ENCODE measurements at regions not wholly inside any gene's neighbourhood (a gene's known extent, or its start where the extent isn't known, plus 50 kb on each side); places are given as distances from the start of the nearest gene placed in this dataset.
"Not testable (repeated sequence)": the region's sequence is repeated elsewhere in the genome, so short reads cannot be mapped to it uniquely, and the experiment has no call there.

GRCh38 chr1:232579958-232580941, 49.7 kb downstream of the SIPA1L2 start:
- DNase-seq (no peak), ATAC-seq (peak in 1 of 2 donors; percentile 57)
- intact Hi-C loops (cut with DNase I), result loop anchor here in 1 of 2 donors (10.0 kb wide), 1 partner anchor 45 kb away; no protein-coding TSS in a partner anchor

DNA sequence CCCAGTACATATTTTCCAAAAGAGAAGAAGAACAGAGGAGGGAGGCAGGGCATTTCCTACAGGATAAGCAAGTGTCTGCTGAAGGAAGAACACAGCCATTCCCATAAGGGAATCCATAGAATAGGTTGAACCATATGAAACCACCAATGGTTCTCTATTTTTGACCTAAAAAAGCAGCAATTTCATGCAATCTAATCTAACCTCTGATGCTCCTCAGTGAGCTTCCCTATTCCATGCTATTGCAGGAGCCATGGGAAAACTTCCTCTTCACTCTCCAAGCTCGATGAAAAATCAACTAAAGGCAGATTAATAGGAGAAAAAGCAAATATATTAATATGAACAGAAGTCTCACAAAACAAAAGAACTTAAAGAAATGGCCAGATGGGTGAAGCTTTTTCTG, 50.5 kb downstream of the SIPA1L2 start:
- DNase-seq (no peak), ATAC-seq (no peak)
- intact Hi-C loops (cut with DNase I), result loop anchor here in 1 of 2 donors (10.0 kb wide), 1 partner anchor 45 kb away; no protein-coding TSS in a partner anchor

DNA sequence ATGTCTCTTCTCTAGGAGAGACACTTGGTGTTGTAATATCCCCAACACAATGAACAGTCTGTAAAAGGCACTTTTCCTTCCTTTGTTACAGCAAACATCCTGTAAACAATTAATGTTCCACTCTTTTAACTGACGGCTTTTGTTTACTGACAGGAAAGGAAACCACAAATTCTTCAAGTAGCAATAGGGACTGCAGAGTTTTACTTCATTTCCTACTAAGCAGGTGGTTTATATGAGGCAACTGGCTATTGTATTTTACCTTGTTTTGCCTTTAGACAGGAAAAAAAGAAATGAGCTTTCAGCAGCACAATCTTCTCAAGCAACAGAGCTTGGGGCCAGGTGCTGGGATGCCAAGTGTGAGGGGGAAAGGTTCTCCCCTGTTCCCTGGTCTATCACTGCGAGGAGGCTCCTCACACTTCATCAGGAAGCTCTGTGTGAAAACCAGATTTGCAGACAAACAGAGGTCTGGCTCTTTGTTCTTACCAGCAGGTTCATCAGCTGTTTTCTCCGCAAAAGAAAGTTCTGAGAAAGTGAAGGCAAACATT, 51.2 kb downstream of the SIPA1L2 start:
- DNase-seq (no peak), ATAC-seq (no peak)
- intact Hi-C loops (cut with DNase I), result loop anchor here in 1 of 2 donors (10.0 kb wide), 1 partner anchor 46 kb away; no protein-coding TSS in a partner anchor

GRCh38 chr1:232577772-232578171, 52.2 kb downstream of the SIPA1L2 start:
- DNase-seq, result no peak
- ATAC-seq, result no peak
- intact Hi-C loops (cut with DNase I), result loop anchor here in 1 of 2 donors (10.0 kb wide), 1 partner anchor 47 kb away; no protein-coding TSS in a partner anchor

DNA sequence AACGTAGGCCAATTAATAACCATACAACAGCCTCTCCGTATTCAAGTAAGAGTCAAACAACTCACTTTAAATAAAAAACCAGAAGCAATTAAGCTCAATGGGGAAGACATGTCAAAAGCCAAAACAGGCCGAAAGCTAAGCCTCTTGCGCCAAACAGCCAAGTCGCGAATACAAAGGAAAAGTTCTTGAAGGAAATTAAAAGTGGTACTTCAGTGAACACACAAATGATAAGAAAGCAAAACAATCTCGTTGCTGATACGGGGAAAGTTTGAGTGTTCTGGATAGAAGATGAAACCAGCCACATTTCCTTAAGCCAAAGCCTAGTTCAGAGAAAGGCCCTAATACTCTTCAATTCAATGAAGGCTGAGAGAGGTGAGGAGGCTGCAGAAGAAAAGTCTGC, 53.4 kb downstream of the SIPA1L2 start:
- no peak for DNase-seq
- intact Hi-C loops (cut with DNase I), result loop anchor here in 1 of 2 donors (10.0 kb wide), 1 partner anchor 48 kb away; no protein-coding TSS in a partner anchor
- no peak for ATAC-seq

GRCh38 chr1:232575763-232576040, 54.2 kb downstream of the SIPA1L2 start:
- intact Hi-C loops (cut with DNase I), result loop anchor here in 1 of 2 donors (10.0 kb wide), 1 partner anchor 49 kb away; no protein-coding TSS in a partner anchor
- no peak for ATAC-seq
- DNase-seq, result no peak

DNA sequence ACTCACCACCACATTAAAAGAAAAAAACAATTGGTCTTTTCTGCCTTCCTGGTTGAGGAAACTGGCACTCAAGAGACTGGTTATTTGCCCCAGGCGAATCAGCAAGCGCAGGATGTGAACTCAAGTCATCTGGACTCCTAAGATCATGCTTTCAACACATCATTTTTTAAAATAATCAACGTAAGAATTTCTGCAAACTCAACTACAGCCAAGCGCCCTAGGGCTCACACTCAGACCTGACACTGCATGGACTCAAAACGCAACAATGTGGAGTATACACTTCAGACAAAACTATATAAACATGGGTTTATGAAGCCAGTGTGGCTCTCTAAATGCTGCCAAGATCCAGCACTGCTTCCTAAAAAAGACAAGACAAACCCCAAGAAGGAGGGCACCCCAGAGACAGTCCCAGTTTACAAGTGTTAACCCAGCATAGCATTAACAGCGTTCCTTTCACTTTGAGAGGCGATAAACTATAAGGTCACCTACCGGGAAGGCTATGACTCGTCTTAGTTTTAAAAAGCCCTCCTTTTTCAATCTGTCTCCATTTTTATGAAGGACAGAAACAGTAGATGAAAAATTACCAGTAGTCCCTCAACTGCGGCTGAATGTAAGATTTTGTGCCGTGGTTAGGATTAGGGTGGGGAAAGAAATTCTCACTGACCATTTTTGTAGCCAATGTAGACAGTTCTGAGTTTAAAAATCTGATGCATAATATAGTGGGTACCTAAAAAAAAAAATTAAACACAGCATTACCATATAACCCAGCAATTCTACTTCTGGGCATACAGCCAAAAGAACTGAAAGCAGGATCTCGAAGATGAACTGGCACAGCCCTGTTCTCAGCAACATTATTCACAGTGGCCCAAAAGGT, 54.8 kb downstream of the SIPA1L2 start:
- intact Hi-C loops (cut with DNase I), result loop anchor here in 1 of 2 donors (10.0 kb wide), 1 partner anchor 50 kb away; no protein-coding TSS in a partner anchor
- peak in 1 of 2 donors; percentile 44 for ATAC-seq
- DNase-seq, result no peak

DNA sequence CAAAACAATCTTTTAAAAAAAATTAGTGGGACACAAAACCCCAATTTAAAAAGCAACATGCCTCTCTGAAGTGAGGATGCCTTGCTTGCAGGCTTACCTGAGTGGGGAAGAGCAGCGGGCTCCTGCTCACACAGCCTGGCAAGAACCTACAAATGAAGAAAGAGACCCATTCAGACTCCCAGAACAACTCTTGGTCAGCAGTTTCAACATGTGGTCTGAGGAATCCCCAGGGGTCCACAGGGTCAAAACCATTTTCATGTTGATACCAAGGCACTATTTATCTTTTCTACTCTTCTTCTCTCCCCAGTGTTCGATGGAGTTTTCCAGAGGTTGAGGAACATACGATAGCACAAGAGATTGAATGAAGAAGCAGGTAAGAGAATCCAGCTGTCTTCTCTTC, 55.9 kb downstream of the SIPA1L2 start:
- ATAC-seq, result no peak
- DNase-seq, result no peak
- intact Hi-C loops (cut with DNase I), result loop anchor here in 1 of 2 donors (10.0 kb wide), 1 partner anchor 51 kb away; no protein-coding TSS in a partner anchor

GRCh38 chr1:232571523-232571922, 58.4 kb downstream of the SIPA1L2 start:
- intact Hi-C loops (cut with DNase I), result loop anchor here in 1 of 2 donors (10.0 kb wide), 1 partner anchor 53 kb away; no protein-coding TSS in a partner anchor
- peak in 1 of 2 donors; percentile 10 for ATAC-seq
- no peak for DNase-seq

- peak; percentile 59 to 61 for ATAC-seq
- intact Hi-C loops (cut with DNase I), result loop anchor here in 1 of 2 donors (10.0 kb wide), 1 partner anchor 55 kb away; no protein-coding TSS in a partner anchor
Observed at GRCh38 chr1:232570007-232570406, 59.9 kb downstream of the SIPA1L2 start.

GRCh38 chr1:232569554-232569921, 60.4 kb downstream of the SIPA1L2 start:
- intact Hi-C loops (cut with DNase I); ATAC-seq; DNase-seq: not testable (repeated sequence)

More at GRCh38 chr1:232570007-232570406, 59.9 kb downstream of the SIPA1L2 start:
- no peak for DNase-seq

DNA sequence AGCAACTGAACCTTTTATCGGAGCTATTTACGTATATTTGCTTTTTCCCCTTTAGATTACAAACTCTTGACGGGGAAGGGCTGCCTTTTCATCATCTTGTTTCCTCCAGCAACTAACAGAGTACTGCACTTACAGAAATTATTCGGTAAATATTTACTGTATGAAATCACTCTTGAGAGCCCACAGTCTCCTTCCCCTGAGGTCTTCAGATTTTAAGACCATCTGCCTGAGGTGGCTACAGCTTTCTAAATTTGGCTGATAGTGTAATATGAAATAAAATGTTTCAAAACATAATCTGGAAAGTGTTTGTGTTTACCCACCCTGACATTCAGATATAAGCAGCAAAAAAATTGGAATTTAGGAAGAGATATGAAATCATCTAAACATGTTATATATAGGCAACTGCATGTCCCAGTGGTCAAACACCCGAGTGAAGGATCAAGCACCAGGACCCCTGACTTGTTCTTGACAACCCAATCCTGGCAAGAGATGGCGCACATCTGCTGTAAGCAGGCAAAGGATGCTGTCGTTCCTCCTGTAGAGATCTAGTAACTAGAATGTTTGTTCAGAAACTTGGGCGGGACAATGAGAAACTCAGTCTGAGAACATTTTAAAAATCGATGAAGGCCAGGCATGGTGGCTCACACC, 60.9 kb downstream of the SIPA1L2 start:
- DNase-seq, result no peak
- intact Hi-C loops (cut with DNase I), result no loop called here
- ATAC-seq, result no peak

GRCh38 chr1:232568331-232568852, 61.5 kb downstream of the SIPA1L2 start:
- ATAC-seq (no peak), DNase-seq (no peak)
- intact Hi-C loops (cut with DNase I), result no loop called here

- DNase-seq (no peak), ATAC-seq (no peak)
Observed at GRCh38 chr1:232566093-232566492, 63.8 kb downstream of the SIPA1L2 start.

DNA sequence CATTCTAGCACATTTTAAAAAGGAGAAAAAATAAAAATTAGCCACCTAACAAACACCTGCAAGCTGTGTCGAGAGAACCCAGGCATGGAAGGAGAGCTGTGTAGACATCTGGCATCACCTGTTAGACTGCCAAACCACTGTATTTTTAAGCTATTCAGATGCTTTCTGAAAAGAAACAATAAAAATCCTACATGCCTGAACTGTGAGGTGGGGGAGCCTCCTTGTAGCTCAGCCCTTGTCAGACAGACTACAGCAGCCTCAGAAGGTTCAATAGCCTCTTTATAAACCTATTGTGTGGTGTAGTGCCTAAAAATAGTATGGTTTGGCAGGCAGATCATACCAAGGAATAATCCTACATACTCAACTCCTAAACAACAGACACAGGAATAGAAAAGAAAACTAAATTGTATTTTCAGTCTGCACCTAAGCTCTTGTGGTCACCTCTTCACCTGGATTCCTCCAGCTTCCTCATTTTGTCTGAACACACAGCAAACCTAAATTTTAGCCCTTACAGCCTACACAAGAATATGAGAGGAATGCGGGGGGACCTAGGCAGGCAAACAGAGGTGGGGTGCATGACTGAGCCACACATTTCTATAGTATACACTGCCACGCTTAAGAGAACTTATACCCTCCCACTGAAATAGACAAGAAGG, 67.0 kb downstream of the SIPA1L2 start:
- ATAC-seq, result peak in 1 of 2 donors; percentile 19
- intact Hi-C loops (cut with DNase I), result no loop called here

More at GRCh38 chr1:232566093-232566492, 63.8 kb downstream of the SIPA1L2 start:
- intact Hi-C loops (cut with DNase I), result no loop called here

DNA sequence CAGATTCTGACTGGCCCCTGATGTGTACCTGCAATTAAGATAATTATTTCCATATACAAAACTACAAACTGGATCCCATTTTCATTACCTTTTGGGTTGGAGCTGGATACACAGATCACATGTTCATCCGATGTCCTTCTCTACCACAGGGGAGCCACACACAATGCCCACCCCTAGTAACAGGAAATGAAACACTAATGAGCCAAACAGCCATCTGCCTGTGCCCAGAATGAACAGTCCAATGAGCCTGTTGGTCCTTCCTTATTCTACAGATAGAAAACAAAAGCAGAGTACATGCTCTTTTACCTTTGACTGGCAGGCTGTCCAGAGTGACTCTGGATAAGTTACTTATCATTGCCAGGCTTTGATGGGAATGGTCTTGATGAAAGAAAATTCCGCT, 68.6 kb downstream of the SIPA1L2 start:
- ATAC-seq (no peak), DNase-seq (no peak)
- intact Hi-C loops (cut with DNase I), result no loop called here

More for the DNA sequence above, 67.0 kb downstream of the SIPA1L2 start:
- DNase-seq, result no peak

DNA sequence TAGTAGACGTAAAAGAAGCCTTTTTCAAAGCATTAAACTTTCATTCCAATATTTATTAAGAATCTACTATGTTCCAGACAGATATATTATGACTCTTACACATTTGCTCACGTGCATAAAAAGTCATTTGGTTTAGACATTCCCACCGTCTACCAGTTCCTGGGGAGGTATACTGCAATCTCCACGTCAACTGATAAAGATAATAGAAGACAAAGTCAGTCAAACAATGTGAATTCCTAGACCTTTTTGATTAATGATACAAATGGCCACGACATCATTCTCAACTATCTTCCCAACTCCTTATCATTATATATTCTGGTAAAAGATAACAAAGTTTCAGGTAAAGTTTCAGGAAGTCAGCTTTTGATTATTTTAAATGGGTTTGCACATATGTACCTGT, 69.0 kb downstream of the SIPA1L2 start:
- DNase-seq, result no peak
- ATAC-seq, result no peak
- intact Hi-C loops (cut with DNase I), result no loop called here

- no peak for ATAC-seq
- intact Hi-C loops (cut with DNase I), result loop anchor here in 1 of 2 donors (10.0 kb wide), 1 partner anchor 66 kb away; no protein-coding TSS in a partner anchor
- no peak for DNase-seq
Observed at GRCh38 chr1:232558954-232559353, 71.0 kb downstream of the SIPA1L2 start.

All from left cardiac atrium (tissue), 4 donors.